ENCODE measurements at regions not wholly inside any gene's neighbourhood (a gene's known extent, or its start where the extent isn't known, plus 50 kb on each side); places are given as distances from the start of the nearest gene placed in this dataset.

GRCh38 chr10:4532011-4532410 is 294.0 kb upstream of the AKR1E2 start:
- H3K4me3 ChIP-seq (replicated peaks; ENCODE audit: insufficient read depth, low read length): no peak overlapping the region
- no peak for DNase-seq (ENCODE audit: low read depth in 1 of 2, low spot score in 1 of 2)
- no peak for TF ChIP-seq SPI1 (IDR thresholded peaks at IDR 0.05; ENCODE audit: borderline replicate concordance, low read depth)
- no peak for TF ChIP-seq POLR2AphosphoS5 (IDR thresholded peaks at IDR 0.05; ENCODE audit: low read depth)
- no peak for TF ChIP-seq CTCF (IDR thresholded peaks at IDR 0.05; ENCODE audit: insufficient read depth, low read length)
- TF ChIP-seq REST (IDR thresholded peaks at IDR 0.05; ENCODE audit: insufficient replicate concordance, low read depth): no peak
- no peak for TF ChIP-seq GABPA (IDR thresholded peaks at IDR 0.05; ENCODE audit: low read depth)
- no peaks in the 10 kb centered on the region for H3K27me3 ChIP-seq (ENCODE audit: insufficient read depth, poor library complexity, severe bottlenecking)
- H3K27ac ChIP-seq (replicated peaks): no peak overlapping the region

DNA sequence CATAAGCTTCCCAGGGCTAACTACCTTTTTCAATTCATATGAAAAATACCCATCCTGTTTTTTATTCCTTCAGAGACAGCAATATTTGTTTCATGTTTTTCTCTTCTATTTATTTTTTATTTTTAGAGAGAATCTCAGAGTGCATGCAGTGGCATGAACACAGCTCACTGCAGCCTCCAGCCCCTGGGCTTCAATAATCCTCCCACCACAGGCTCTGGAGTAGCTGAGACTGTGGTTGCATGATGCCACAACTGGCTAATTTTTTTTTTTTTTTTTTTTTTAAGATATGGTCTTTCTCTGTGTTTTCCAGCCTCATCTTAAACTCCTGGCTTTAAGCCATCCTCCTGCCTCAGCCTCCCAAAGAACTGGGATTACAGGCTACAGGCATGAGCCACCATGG is 296.7 kb upstream of the AKR1E2 start:
- DNase-seq (ENCODE audit: low read depth in 1 of 2, low spot score in 1 of 2): no peak
- TF ChIP-seq GABPA (IDR thresholded peaks at IDR 0.05; ENCODE audit: low read depth) (no peak), SPI1 (IDR thresholded peaks at IDR 0.05; ENCODE audit: borderline replicate concordance, low read depth) (no peak), CTCF (IDR thresholded peaks at IDR 0.05; ENCODE audit: insufficient read depth, low read length) (no peak), POLR2AphosphoS5 (IDR thresholded peaks at IDR 0.05; ENCODE audit: low read depth) (no peak), REST (IDR thresholded peaks at IDR 0.05; ENCODE audit: insufficient replicate concordance, low read depth) (no peak)
- Histone ChIP-seq H3K27me3 (ENCODE audit: insufficient read depth, poor library complexity, severe bottlenecking) (no peaks in the 10 kb centered on the region), H3K4me3 (replicated peaks; ENCODE audit: insufficient read depth, low read length) (no peak overlapping the region), H3K27ac (replicated peaks) (no peak overlapping the region)

- Histone ChIP-seq H3K4me3 (replicated peaks; ENCODE audit: insufficient read depth, low read length) (no peak overlapping the region), H3K27me3 (ENCODE audit: insufficient read depth, poor library complexity, severe bottlenecking) (no peaks in the 10 kb centered on the region), H3K27ac (replicated peaks) (no peak overlapping the region)
- DNase-seq (ENCODE audit: low read depth in 1 of 2, low spot score in 1 of 2): no peak
- no peak for TF ChIP-seq GABPA (IDR thresholded peaks at IDR 0.05; ENCODE audit: low read depth)
- no peak for TF ChIP-seq CTCF (IDR thresholded peaks at IDR 0.05; ENCODE audit: insufficient read depth, low read length)
- TF ChIP-seq POLR2AphosphoS5 (IDR thresholded peaks at IDR 0.05; ENCODE audit: low read depth): no peak
- no peak for TF ChIP-seq REST (IDR thresholded peaks at IDR 0.05; ENCODE audit: insufficient replicate concordance, low read depth)
Observed at GRCh38 chr10:4527281-4527970, 298.6 kb upstream of the AKR1E2 start.
